Peyer's patch (tissue), 4 donors: ENCODE measurements at regions not wholly inside any gene's neighbourhood (a gene's known extent, or its start where the extent isn't known, plus 50 kb on each side); places are given as distances from the start of the nearest gene placed in this dataset.

Source experiments
- DNase-seq, 3 donors: peaks; one replicate each; pipeline ENCODE4 v3.0.0-alpha.2; 2017 to 2019
- H3K27ac ChIP-seq, 4 donors: fragments of 200-600 bp; sonication (generic); one replicate each; pipeline ENCODE4 v1.5.1; 2016 to 2019
- H3K27me3 ChIP-seq, 2 donors: fragments of 200-600 bp; sonication (generic); one replicate each; pipeline ENCODE4 v1.5.1; 2019
- H3K36me3 ChIP-seq, 3 donors: fragments of 200-600 bp; sonication (generic); one replicate each; pipeline ENCODE4 v1.5.1; 2016 to 2019
- H3K4me1 ChIP-seq, 4 donors: fragments of 200-600 bp; sonication (generic); one replicate each; pipeline ENCODE4 v1.5.1; 2016 to 2019
- H3K4me3 ChIP-seq, 4 donors: fragments of 200-600 bp; sonication (generic); 1 replicate in 3 of 4; 2 replicates in 1 of 4; pipeline ENCODE4 v1.5.1; 2016 to 2019; ENCODE audit warnings: mild to moderate bottlenecking in 1 of 4
- H3K9me3 ChIP-seq, 4 donors: fragments of 200-600 bp; sonication (generic); one replicate each; pipeline ENCODE4 v1.5.1; 2016 to 2019; ENCODE audit warnings: mild to moderate bottlenecking in 1 of 4
- CTCF ChIP-seq, 6 experiments: fragments of 450-650 bp in 4 of 6; fragments of 200-600 bp in 2 of 6; sonication (generic) in 1 of 6; IDR thresholded peaks; one replicate each; pipeline ENCODE4 v1.5.1; 2017 to 2019; ENCODE audit warnings: antibody characterized with exemption in 6 of 6, mild to moderate bottlenecking in 3 of 6, moderate library complexity in 1 of 6
- POLR2A ChIP-seq, 2 donors: fragments of 450-650 bp; IDR thresholded peaks; one replicate each; pipeline ENCODE4 v1.5.1; 2017; ENCODE audit warnings: antibody characterized with exemption in 2 of 2, mild to moderate bottlenecking in 2 of 2, moderate library complexity in 2 of 2

GRCh38 chr22:35475545-35475944 lies 65.1 kb upstream of the RASD2 start:
- Histone ChIP-seq H3K36me3 (no peaks in the 10 kb centered on the region), H3K9me3 (no peaks in the 10 kb centered on the region), H3K4me3 (no peak overlapping the region), H3K27ac (no peak overlapping the region), H3K27me3 (no peaks in the 10 kb centered on the region), H3K4me1 (peaks cover 0 to 27% (median 3%) of the 10 kb centered on the region in 4 donors)
- DNase-seq: no peak
- no peak for TF ChIP-seq POLR2A (IDR thresholded peaks at IDR 0.05)
- TF ChIP-seq CTCF (IDR thresholded peaks at IDR 0.05): no peak

DNA sequence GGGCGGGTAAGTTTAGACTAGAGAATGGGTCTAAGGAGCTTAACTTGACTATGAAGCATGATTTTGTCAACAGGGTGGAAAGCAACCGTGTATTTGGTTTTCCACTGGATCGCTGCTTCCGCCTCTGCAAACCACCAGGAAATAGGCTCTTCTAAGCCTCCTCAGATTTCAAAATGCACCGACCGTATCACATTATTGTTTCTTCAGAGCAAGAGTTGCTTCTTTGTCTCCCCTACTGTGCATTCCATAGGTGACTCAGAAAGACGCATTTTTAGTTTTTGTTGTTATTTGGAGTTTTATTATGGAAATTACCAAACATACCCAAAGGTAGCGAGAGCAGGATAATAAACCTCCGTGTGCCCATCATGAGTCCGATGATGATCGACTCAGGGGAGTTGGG lies 64.3 kb upstream of the RASD2 start:
- Histone ChIP-seq H3K27ac (no peak overlapping the region), H3K4me3 (no peak overlapping the region), H3K4me1 (peaks cover 0 to 35% (median 7%) of the 10 kb centered on the region in 4 donors), H3K9me3 (no peaks in the 10 kb centered on the region), H3K27me3 (no peaks in the 10 kb centered on the region), H3K36me3 (no peaks in the 10 kb centered on the region)
- TF ChIP-seq POLR2A (IDR thresholded peaks at IDR 0.05) (no peak), CTCF (IDR thresholded peaks at IDR 0.05) (no peak)
- DNase-seq: no peak

DNA sequence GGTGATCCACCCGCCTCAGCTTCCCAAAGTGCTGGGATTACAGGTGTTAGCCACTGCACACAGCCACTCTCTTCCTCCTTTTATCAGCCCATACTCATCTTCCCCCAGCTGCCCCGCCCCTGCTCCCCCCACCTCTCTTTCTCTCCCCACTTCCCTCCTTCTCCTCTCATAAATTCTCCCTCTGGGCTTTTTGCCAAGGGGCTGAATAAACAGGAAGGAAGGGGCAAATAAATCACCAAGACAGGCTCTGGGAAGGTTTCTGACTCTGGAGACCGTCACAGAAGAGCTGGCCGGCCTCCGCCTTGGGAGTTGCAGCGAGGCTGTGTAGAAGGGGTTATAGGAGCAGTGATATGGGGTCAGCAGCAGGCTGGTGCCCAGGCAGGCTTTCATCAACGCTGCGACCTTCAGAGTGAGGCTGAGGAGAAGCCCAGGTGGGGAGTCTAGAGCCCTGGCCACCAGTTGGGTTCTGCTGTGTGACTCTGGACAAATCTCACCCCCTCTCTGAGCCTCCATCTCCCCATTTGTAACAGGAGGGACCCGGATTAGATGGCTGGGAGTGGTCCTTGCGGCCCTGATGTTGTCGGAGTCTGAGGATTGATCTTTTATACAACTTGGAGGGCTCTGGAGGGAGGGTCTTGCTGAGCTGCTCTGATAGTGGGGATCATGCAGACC lies 62.6 kb upstream of the RASD2 start:
- no peaks in the 10 kb centered on the region for H3K9me3 ChIP-seq
- H3K36me3 ChIP-seq: no peaks in the 10 kb centered on the region
- peak overlapping the region; percentile 5 to 67 (median 32) for H3K27ac ChIP-seq
- H3K4me1 ChIP-seq: peaks cover 0 to 36% (median 8%) of the 10 kb centered on the region in 4 donors
- peak in 1 of 3 donors; percentile 64 for DNase-seq
- no peaks in the 10 kb centered on the region for H3K27me3 ChIP-seq
- H3K4me3 ChIP-seq: no peak overlapping the region
- TF ChIP-seq POLR2A (IDR thresholded peaks at IDR 0.05) (no peak), CTCF (IDR thresholded peaks at IDR 0.05) (no peak)

GRCh38 chr22:35478633-35479107 lies 62.0 kb upstream of the RASD2 start:
- no peak overlapping the region for H3K4me3 ChIP-seq
- H3K27ac ChIP-seq: peak overlapping the region; percentile 5 to 67 (median 32)
- H3K9me3 ChIP-seq: no peaks in the 10 kb centered on the region
- no peaks in the 10 kb centered on the region for H3K36me3 ChIP-seq
- DNase-seq: no peak
- no peaks in the 10 kb centered on the region for H3K27me3 ChIP-seq
- peaks cover 0 to 36% (median 8%) of the 10 kb centered on the region in 4 donors for H3K4me1 ChIP-seq
- TF ChIP-seq POLR2A (IDR thresholded peaks at IDR 0.05): no peak
- no peak for TF ChIP-seq CTCF (IDR thresholded peaks at IDR 0.05)

GRCh38 chr22:35479359-35479758 lies 61.3 kb upstream of the RASD2 start:
- Histone ChIP-seq H3K4me3 (no peak overlapping the region), H3K27ac (peak overlapping the region in 1 of 4 donors; percentile 65), H3K36me3 (no peaks in the 10 kb centered on the region), H3K27me3 (no peaks in the 10 kb centered on the region), H3K4me1 (peaks cover 0 to 36% (median 8%) of the 10 kb centered on the region in 4 donors), H3K9me3 (no peaks in the 10 kb centered on the region)
- TF ChIP-seq CTCF (IDR thresholded peaks at IDR 0.05): no peak
- TF ChIP-seq POLR2A (IDR thresholded peaks at IDR 0.05): no peak
- no peak for DNase-seq
